Astrocyte (in vitro differentiated cells and primary cell): ENCODE measurements at regions not wholly inside any gene's neighbourhood (a gene's known extent, or its start where the extent isn't known, plus 50 kb on each side); places are given as distances from the start of the nearest gene placed in this dataset.

Experiments used
- EZH2 ChIP-seq: IDR thresholded peaks from 2 replicates; pipeline ENCODE4 v1.6.1; 2012; ENCODE audit warnings: mild to moderate bottlenecking, low read length, inconsistent platforms; ENCODE audit not compliant: insufficient read depth
- TF ChIP-seq, protein P1 (sequence below): IDR thresholded peaks from 2 replicates; pipeline ENCODE4 v1.5.1; 2011; ENCODE audit warnings: low read depth, mild to moderate bottlenecking, inconsistent platforms, low read length, moderate library complexity; ENCODE audit not compliant: insufficient read depth

DNA sequence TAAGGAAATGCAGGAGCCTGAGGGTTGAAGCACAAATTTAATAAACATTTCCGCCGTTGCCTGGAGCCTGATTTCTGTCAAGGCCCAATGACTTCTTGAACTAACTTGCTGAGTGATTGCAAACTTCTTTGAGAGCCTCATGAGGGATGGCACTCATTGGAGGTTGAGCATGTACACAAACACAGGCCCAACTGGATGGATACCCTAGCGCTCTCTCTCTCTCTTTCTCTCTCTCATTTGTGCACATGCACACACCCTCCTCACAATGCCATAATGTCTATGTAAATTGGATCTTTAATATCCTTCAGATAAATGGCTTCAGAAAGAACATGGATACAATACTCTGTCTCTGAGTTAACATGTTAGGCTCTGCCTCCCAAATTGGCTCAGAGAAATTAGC is 597.7 kb upstream of the CADM1 start:
- TF ChIP-seq, protein P1, sequence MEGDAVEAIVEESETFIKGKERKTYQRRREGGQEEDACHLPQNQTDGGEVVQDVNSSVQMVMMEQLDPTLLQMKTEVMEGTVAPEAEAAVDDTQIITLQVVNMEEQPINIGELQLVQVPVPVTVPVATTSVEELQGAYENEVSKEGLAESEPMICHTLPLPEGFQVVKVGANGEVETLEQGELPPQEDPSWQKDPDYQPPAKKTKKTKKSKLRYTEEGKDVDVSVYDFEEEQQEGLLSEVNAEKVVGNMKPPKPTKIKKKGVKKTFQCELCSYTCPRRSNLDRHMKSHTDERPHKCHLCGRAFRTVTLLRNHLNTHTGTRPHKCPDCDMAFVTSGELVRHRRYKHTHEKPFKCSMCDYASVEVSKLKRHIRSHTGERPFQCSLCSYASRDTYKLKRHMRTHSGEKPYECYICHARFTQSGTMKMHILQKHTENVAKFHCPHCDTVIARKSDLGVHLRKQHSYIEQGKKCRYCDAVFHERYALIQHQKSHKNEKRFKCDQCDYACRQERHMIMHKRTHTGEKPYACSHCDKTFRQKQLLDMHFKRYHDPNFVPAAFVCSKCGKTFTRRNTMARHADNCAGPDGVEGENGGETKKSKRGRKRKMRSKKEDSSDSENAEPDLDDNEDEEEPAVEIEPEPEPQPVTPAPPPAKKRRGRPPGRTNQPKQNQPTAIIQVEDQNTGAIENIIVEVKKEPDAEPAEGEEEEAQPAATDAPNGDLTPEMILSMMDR, result no peak
- TF ChIP-seq EZH2, result no peak
